COLO668 (cell line): ENCODE measurements at regions not wholly inside any gene's neighbourhood (a gene's known extent, or its start where the extent isn't known, plus 50 kb on each side); places are given as distances from the start of the nearest gene placed in this dataset.
A peak's percentile ranks its signal among the peaks of the same experiment; 100 is the strongest.

Experiments used
- DNase-seq: peaks from one replicate; lab custom pipeline; 2025; ENCODE audit not compliant: unreplicated experiment; lab: John Stamatoyannopoulos, UW

DNA sequence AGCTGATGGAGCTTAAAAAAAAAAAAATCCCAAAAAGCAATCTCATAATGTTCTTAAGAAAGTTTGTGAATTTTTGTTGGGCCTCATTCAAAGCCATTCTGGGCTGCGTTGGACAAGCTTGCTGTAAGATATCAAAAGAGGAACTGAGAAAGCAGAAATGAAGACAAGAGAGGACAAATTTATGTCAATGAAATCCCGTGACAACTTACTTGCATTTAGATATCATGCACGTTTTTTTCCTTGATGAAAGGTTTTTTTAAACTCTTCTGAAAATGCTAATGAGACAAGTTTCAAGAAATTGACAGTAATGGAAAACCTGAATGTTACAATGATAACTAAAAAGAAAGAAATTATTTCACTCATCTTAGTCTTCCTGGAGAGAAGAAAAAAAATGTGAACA is 662.9 kb downstream of the SQOR start:
- DNase-seq = no peak

DNA sequence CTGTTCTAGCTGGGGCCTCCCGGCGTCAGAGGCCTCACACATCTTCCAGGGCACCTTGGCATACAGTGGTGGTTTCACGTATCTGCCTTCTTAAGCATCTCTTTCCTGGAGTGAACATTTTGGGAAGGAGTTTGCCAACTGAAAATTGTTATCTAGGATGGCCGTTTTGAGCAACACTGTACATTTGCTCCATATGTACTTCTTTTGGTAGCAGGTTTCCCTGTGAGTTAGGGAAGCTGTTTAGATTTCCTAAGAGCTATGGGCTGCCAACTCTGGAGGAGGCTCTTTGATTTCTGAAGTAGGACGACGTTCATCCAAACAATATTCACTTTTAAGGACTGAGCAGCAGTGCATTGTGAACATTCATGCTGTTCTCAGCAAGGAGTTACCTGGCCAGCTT is 665.9 kb downstream of the SQOR start:
- no peak for DNase-seq

DNA sequence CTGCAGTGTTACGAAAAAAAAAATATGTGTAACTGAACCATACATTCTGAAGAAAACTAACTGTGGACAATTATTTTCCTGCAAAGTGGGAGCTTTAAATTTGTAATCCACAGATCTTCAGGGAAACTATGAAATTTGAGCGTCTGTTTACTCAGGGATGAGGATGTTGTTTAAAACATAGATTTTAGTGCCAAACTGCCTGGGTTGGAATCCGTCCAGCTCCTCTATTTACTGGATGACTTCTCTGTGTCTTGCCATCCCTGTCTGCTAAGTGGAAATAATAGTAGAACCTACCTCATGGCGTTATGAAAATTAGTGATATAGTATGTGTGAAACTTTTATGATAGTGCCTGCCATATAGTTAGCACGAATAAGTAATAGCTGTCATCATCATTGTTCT is 666.5 kb downstream of the SQOR start:
- no peak for DNase-seq

- DNase-seq = no peak
Observed at GRCh38 chr15:46301826-46302225, 667.0 kb downstream of the SQOR start.

- peak; percentile 2 for DNase-seq
Observed at GRCh38 chr15:46304321-46304720, 669.5 kb downstream of the SQOR start.

DNA sequence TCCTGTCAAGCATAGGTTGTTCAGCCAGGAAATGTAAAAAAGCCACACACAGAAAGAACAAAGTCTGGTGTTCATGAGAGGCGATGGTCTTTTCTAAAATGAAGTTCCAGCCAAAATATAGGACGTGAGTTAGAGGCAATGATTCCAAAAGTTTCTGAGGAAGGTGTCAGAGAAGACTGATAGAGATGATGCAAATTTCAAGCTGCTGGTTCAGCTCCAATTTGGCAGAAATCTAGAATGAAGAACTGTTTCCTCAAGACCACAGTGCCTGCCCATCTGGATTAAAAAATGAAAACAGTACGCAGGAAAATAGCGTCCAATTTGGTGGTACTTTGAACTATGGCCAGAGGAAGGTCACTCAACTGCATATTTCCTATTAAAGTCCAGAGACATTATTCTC is 672.9 kb downstream of the SQOR start:
- no peak for DNase-seq

DNA sequence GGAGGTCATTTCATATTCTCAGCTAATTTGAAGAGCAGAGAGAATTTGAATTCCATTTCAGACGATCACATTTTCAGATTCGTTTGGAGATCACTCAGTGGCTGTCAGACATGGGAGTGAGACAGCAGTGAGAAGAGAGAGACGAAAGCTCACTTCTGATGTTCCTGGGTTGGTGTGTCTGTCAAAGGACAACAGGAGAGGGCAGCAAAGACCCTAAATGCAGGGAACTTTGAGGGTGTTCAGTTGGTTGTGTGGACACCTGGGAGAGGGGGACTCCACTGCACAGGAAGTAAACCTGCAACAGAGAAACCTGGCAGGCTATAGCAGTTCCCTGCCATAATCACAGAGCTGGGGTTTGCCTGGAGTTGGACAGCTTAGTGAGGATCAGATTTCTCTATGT is 675.1 kb downstream of the SQOR start:
- DNase-seq = no peak

DNA sequence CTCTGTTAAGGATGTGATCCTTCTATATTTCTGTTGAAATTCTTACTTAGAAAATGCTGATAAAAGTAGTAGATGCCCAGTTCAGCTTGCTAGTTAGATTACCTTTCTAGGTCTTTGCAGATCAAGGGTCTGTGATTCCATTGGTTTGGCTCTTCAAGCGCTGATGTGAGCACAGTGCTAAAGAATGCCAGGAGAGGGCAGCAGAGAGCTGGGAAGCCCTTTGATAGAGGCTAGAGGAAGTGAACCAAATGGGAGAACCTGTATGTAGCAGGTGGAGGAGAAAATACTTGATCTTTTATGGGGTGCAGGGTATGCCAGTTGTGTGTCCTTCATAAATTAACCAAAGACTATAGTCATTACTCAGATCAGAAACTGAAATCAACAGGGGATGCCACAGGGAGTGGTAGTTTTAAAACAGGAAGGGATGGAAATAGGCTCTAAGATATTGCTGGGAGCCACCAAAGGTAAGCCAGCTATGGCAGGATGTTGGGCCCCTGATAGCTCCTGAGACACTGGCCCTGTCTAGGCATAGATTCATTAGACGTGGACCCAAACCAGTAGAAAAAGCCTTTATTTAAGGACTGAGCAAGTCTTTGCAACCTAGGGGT is 677.4 kb downstream of the SQOR start:
- DNase-seq = peak; percentile 77

- no peak for DNase-seq
Observed at GRCh38 chr15:46315434-46315833, 680.6 kb downstream of the SQOR start.

DNA sequence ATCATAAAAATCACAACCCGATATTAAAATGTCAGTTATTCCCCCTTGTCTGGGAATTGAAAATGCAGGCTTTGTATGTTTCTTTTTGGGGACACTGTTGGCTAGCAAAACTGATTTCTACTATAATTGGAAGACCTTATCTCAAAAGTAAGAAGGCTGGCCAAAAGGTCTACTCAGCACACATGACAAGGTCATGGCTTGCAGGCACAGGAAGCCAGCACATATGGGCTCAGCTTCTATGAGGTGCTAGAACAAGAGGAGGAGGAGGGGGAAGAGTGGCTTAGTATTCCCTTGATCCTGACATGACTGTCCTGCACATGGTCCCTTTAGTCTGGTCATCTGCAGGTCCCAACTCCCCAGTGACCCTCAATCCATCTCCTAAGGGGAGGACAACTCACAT is 681.2 kb downstream of the SQOR start:
- DNase-seq = no peak

- DNase-seq = no peak
Observed at GRCh38 chr15:46317029-46317428, 682.2 kb downstream of the SQOR start.

DNA sequence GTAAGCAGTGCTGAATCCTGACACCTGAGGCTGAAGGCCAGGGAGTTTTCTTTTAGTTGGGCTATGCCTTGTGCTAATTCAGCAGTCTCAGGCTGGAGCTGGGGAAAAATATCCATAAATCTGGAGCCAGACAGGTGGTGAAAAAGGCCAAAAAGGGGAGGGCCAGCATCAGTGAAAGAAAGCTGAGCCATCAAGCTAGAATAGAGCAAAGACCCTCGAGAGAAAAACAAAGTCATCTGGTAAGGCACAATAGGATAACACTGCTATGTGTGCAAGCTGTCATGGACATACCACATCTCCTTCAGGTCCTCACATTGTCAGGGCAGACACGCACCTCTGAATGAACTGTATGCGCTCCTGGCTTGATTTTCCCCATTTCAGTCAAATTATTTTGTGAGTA is 687.9 kb downstream of the SQOR start:
- DNase-seq = no peak

- DNase-seq = no peak
Observed at GRCh38 chr15:46326173-46326572, 691.3 kb downstream of the SQOR start.

GRCh38 chr15:46328821-46329220 is 694.0 kb downstream of the SQOR start:
- no peak for DNase-seq

DNA sequence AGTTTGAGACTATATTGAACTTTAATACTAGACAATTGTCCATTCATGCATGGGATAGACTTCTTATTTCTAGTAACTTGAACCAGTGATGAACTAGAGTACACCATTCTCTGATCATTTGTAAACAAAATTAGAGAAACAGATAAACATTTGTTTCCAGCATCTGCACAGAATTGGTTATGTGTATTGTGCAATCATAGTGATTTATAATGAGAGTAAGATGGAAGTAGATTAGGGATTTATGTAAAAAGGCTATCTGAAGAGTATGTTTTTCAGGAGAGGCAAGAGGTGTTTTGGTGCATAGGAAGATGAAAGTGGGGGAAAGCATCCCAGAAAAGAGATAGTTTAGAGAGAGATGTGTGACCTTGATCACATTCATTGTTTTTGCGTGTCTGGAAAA is 695.0 kb downstream of the SQOR start:
- no peak for DNase-seq

GRCh38 chr15:46331546-46331945 is 696.7 kb downstream of the SQOR start:
- DNase-seq = no peak

DNA sequence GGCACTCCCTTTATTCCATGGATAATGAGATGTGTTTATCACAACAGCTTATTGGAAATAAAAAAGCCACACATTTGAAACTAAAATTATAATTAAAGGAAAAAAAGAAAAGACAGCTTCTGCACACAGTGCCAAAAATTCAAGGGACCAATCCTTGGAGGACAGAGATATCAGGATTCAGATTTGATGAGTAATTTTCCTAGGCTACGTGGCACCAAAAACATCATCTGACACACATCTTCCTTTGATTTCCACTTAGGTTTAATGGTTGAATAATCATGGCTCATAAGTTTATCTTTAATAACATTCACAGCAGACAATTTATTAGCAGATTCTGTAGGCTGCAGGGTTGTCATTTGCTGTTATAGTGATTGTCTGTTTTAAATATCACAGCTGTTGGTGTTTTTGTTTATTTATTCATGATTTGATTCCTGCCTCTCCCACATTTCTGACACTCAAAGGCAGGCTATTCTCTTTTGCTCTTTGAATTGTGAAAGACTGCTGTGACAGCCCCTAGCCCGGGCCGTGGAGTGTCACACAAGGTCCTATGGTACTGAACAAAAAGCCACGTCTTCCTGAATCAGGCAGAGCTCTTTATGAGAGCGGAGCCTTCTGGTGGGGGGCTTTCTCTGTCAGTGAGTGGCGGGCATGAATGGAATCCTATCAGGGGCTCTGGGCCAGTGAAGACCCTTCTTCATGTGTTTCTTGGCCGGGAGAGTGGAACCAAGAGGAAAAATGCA is 708.5 kb downstream of the SQOR start:
- no peak for DNase-seq

DNA sequence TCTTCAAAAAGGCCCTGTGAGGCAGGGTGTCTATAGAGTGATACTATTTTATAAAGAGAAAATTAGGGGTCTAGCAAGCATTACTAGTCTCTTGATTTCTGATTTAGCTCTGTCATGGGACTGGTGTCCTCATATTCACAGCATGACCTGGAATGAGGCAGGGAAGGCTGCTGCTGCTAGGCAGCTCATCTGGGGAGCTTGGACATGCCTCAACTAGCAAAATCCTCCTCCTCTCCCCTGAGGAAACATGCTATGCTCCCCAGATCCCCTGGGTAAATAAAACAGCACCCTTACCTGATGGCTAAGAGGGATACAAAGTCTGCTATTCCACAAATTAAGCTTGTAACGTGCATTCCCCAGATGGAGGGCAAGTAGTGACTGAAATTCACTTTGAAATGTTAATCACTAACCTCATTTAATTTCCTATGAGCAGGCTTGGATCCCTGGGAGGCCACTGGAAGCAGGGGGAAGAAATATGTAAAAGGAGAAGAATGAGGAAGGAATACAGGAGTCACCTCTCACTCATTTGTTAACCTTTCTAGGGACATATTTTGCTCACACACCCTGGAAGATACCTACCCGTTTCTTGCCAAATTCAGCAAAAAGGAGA is 709.4 kb downstream of the SQOR start:
- DNase-seq = no peak

- DNase-seq = no peak
Observed at GRCh38 chr15:46344915-46345314, 710.1 kb downstream of the SQOR start.

- no peak for DNase-seq
Observed at GRCh38 chr15:46354443-46354842, 719.6 kb downstream of the SQOR start.

- DNase-seq = no peak
Observed at GRCh38 chr15:46365572-46365971, 730.7 kb downstream of the SQOR start.

- no peak for DNase-seq
Observed at GRCh38 chr15:46366360-46367007, 731.7 kb downstream of the SQOR start.
